Stomach (tissue), 8 donors: ENCODE measurements at regions not wholly inside any gene's neighbourhood (a gene's known extent, or its start where the extent isn't known, plus 50 kb on each side); places are given as distances from the start of the nearest gene placed in this dataset.

ENCODE experiments used
- DNase-seq, 2 donors: peaks; one replicate each; pipeline versions ENCODE4 v3.0.0 to v3.0.0-alpha.2; 2013 to 2019
- H3K27ac ChIP-seq, 5 donors: fragments of 200-600 bp in 4 of 5; sonication (generic) in 4 of 5; one replicate each; pipeline ENCODE4 v1.5.1; 2013 to 2019; ENCODE audit warnings: mild to moderate bottlenecking in 1 of 5, moderate library complexity in 1 of 5
- H3K27me3 ChIP-seq, 3 donors: fragments of 200-600 bp; sonication (generic); one replicate each; pipeline ENCODE4 v1.5.1; 2017 to 2019; ENCODE audit warnings: mixed run types in 1 of 3
- H3K36me3 ChIP-seq, 4 donors: fragments of 200-600 bp; sonication (generic); 1 replicate in 3 of 4; 2 replicates in 1 of 4; pipeline ENCODE4 v1.5.1; 2016 to 2019
- H3K4me1 ChIP-seq, 4 donors: fragments of 200-600 bp; sonication (generic); one replicate each; pipeline ENCODE4 v1.5.1; 2016 to 2019
- H3K4me3 ChIP-seq, 4 donors: fragments of 200-600 bp; sonication (generic) in 3 of 4; one replicate each; pipeline ENCODE4 v1.5.1; 2016 to 2019; ENCODE audit warnings: mild to moderate bottlenecking in 1 of 4
- H3K9me3 ChIP-seq, 4 donors: fragments of 200-600 bp; sonication (generic); one replicate each; pipeline ENCODE4 v1.5.1; 2016 to 2019
- EP300 ChIP-seq: sonication (generic); formaldehyde crosslinking; IDR thresholded peaks from one replicate; pipeline ENCODE4 v1.6.1; 2017; ENCODE audit warnings: antibody characterized with exemption
- POLR2A ChIP-seq, 4 donors: fragments of 450-650 bp; IDR thresholded peaks; one replicate each; pipeline ENCODE4 v1.6.1; 2016; ENCODE audit warnings: antibody characterized with exemption in 4 of 4, control low read depth in 2 of 4, mild to moderate bottlenecking in 1 of 4, moderate library complexity in 1 of 4
- POLR2AphosphoS5 ChIP-seq, 3 donors: sonication (generic); formaldehyde crosslinking; IDR thresholded peaks; one replicate each; pipeline ENCODE4 v1.6.1; 2016; ENCODE audit warnings: antibody characterized with exemption in 3 of 3
- WGBS, 5 donors: extraction: QIAGEN DNeasy Blood & Tissue Kit in 3 of 5; methylation state at CpG; one replicate each; pipeline versions ENCODE4 v1.1.5 to v1.1.7; 2013 to 2018; 5-methylcytosine and 5-hydroxymethylcytosine counted together
- intact Hi-C: fragments of 100-400 bp; cut with DNase I; formaldehyde crosslinking; loops from one replicate; pipeline ENCODE4 v1.15.1; 2023; ENCODE audit warnings: low total_unique reads
- TF ChIP-seq, protein P1 (sequence below), 7 experiments: fragments of 450-650 bp in 4 of 7; fragments of 200-600 bp in 3 of 7; sonication (generic) in 3 of 7; IDR thresholded peaks; one replicate each; pipeline ENCODE4 v1.5.1; 2016 to 2019; ENCODE audit warnings: antibody characterized with exemption in 7 of 7, control low read depth in 2 of 7, mild to moderate bottlenecking in 1 of 7
- donor health status: healthy with polysubstance abuse.
- donor health status: Bipolar disorder and iron deficiency.
- donor health status: healthy.

DNA sequence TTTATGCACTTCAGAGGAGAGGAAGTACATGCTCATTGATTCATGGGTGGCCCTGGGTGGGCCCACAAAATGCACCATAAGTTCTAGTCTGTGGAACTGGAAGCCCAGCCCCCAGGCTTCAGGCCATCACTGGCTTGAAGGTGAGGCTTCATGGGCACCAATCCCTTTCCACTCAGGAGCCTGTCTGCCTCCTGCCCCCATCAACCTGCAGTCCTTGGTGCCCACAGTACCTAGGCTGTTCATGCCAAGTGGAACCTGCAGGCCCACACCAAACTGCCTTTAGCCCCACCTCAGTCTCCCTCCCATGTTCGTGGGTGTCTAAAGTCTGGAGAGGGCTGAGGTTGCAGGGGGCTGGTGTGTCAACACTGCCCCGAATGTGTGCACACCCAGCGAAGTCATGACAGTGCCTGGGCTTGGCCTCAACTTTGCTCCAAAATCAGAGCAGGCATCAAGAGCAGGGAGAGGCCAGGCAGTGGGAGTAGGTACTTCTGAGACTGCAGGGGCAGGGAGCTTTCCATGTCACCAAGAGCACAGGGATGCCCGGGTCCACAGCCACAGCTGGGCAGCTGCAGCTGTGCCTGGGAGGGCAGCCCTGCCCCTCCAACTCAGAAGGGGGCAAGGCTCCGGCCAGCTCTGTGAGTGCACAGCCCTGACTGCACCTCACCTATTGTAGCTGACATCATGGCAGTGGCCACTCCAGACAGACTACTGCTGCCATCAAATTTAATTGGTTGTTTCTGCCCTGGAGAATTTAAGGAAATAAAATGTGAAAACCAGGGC, 1250.4 kb upstream of the IGFBP7 start:
- Histone ChIP-seq H3K27ac (no peak overlapping the region), H3K27me3 (no peaks in the 10 kb centered on the region), H3K4me1 (no peaks in the 10 kb centered on the region), H3K9me3 (peaks cover 0 to 33% (median 13%) of the 10 kb centered on the region in 4 donors), H3K4me3 (no peak overlapping the region), H3K36me3 (no peaks in the 10 kb centered on the region)
- intact Hi-C loops: no loop called here
- 79 to 85% (median 81%) methylated on average over 2 to 5 of the region's 5 CpGs for WGBS, 5 donors
- no peak for TF ChIP-seq POLR2AphosphoS5 (IDR thresholded peaks at IDR 0.05)
- TF ChIP-seq, protein P1, sequence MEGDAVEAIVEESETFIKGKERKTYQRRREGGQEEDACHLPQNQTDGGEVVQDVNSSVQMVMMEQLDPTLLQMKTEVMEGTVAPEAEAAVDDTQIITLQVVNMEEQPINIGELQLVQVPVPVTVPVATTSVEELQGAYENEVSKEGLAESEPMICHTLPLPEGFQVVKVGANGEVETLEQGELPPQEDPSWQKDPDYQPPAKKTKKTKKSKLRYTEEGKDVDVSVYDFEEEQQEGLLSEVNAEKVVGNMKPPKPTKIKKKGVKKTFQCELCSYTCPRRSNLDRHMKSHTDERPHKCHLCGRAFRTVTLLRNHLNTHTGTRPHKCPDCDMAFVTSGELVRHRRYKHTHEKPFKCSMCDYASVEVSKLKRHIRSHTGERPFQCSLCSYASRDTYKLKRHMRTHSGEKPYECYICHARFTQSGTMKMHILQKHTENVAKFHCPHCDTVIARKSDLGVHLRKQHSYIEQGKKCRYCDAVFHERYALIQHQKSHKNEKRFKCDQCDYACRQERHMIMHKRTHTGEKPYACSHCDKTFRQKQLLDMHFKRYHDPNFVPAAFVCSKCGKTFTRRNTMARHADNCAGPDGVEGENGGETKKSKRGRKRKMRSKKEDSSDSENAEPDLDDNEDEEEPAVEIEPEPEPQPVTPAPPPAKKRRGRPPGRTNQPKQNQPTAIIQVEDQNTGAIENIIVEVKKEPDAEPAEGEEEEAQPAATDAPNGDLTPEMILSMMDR (IDR thresholded peaks at IDR 0.05): no peak
- no peak for TF ChIP-seq EP300
- no peak for TF ChIP-seq POLR2A (IDR thresholded peaks at IDR 0.05)
- DNase-seq: no peak

DNA sequence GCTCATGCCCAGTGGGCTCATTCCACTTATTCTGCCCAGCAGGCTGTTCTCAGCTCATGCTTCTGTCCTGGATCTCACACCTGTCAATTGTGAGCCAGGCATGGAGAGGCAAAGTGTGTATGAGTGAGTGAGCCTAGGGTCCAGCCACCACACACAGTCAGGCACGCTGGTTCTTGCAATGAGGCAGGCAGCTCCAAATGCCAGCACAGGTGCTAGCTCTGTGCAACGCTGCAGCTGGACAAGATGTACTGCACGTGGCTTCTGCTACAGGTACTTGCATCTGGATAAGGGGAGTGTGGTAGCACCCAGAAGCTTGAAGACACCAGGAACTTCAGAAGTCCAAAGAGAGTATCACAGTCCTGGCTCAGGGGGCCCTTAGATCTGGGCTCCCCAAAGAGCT, 1249.4 kb upstream of the IGFBP7 start:
- TF ChIP-seq, protein P1 (IDR thresholded peaks at IDR 0.05): no peak
- no peak for TF ChIP-seq POLR2AphosphoS5 (IDR thresholded peaks at IDR 0.05)
- TF ChIP-seq POLR2A (IDR thresholded peaks at IDR 0.05): no peak
- no peak for TF ChIP-seq EP300
- no peaks in the 10 kb centered on the region for H3K4me1 ChIP-seq
- H3K27ac ChIP-seq: no peak overlapping the region
- DNase-seq: no peak
- H3K27me3 ChIP-seq: no peaks in the 10 kb centered on the region
- intact Hi-C loops: no loop called here
- H3K9me3 ChIP-seq: peaks cover 0 to 33% (median 13%) of the 10 kb centered on the region in 4 donors
- no peak overlapping the region for H3K4me3 ChIP-seq
- no peaks in the 10 kb centered on the region for H3K36me3 ChIP-seq
- WGBS, 5 donors: 70 to 90% (median 76%) methylated on average over 3 of the region's 3 CpGs

DNA sequence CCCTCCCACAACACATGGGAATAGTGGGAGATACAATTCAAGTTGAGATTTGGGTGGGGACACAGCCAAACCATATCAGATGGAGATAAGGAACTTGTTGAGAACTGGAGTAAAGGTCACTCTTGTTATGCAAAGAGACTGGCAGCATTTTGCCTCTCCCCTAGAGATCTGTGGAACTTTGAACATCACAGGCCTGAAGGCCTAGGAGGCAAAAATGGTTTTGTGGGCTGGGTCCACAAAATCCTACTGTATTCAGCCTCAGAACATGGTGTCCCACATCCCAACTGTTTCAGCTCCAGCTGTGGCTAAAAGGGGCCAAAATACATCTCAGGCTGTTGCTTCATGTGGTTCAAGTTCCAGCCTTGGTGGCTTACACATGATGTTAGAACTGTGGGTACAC, 1247.8 kb upstream of the IGFBP7 start:
- Histone ChIP-seq H3K4me3 (no peak overlapping the region), H3K36me3 (no peaks in the 10 kb centered on the region), H3K4me1 (no peaks in the 10 kb centered on the region), H3K27me3 (no peaks in the 10 kb centered on the region), H3K27ac (no peak overlapping the region), H3K9me3 (peaks cover 0 to 33% (median 13%) of the 10 kb centered on the region in 4 donors)
- no peak for TF ChIP-seq EP300
- no peak for TF ChIP-seq POLR2A (IDR thresholded peaks at IDR 0.05)
- TF ChIP-seq, protein P1 (IDR thresholded peaks at IDR 0.05): no peak
- TF ChIP-seq POLR2AphosphoS5 (IDR thresholded peaks at IDR 0.05): no peak
- DNase-seq: no peak
- intact Hi-C loops: no loop called here

DNA sequence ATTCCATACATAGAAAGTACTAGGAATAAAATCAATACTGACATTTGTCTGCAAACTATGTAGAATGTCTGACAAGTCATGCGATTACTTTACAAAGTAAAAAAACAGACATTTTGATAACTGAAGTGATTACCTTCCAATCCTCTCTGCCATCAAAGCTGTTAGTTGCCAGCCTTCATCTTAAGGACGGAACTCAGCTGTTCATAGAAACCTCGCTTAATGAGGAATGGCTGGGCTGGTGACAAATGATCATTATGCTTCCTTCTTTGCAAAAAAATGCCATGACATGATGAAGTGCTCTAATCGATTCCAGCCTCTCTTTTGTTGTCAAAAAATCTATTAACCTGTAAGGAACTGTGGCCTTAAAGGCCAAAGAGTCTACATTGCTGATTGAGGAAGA, 1214.9 kb upstream of the IGFBP7 start:
- Histone ChIP-seq H3K4me3 (no peak overlapping the region), H3K9me3 (no peaks in the 10 kb centered on the region), H3K36me3 (no peaks in the 10 kb centered on the region), H3K27ac (no peak overlapping the region), H3K4me1 (no peaks in the 10 kb centered on the region), H3K27me3 (no peaks in the 10 kb centered on the region)
- intact Hi-C loops: no loop called here
- TF ChIP-seq, protein P1 (IDR thresholded peaks at IDR 0.05): no peak
- TF ChIP-seq EP300: no peak
- no peak for TF ChIP-seq POLR2A (IDR thresholded peaks at IDR 0.05)
- TF ChIP-seq POLR2AphosphoS5 (IDR thresholded peaks at IDR 0.05): no peak
- 26 to 44% (median 38%) methylated on average over 4 of the region's 4 CpGs for WGBS, 5 donors
- no peak for DNase-seq
